A549 (cell line): ENCODE measurements at regions not wholly inside any gene's neighbourhood (a gene's known extent, or its start where the extent isn't known, plus 50 kb on each side); places are given as distances from the start of the nearest gene placed in this dataset.

Experiments used
- ATAC-seq, 2 experiments: fragments of 200-7000 bp in 1 of 2; fragments of >200 bp in 1 of 2; cut with Nextera tagmentation in 1 of 2; cut with Tn5 transposase in 1 of 2; 3 replicates each; pipeline versions ENCODE4 v1.8.0 to v1.9.1; 2018 to 2020; ENCODE audit warnings: mild to moderate bottlenecking in 1 of 2, moderate library complexity in 1 of 2
- CTCF ChIA-PET: fragments of 300-600 bp; sonication (Branson Sonifier 250); formaldehyde crosslinking; extraction: SDS; loops from one replicate; lab custom pipeline; 2021; ENCODE audit warnings: antibody characterized with exemption, inconsistent platforms; lab: Yijun Ruan, JAX
- POLR2A ChIA-PET: fragments of 350-600 bp; formaldehyde crosslinking; extraction: SDS; loops from one replicate; lab custom pipeline; 2021; ENCODE audit warnings: antibody characterized with exemption, inconsistent platforms; lab: Yijun Ruan, JAX
- DNase-seq, 2 experiments: peaks; one replicate each; pipeline versions ENCODE4 v3.0.0 to v3.0.0-alpha.2; 2011 to 2016; ENCODE audit warnings: low read depth in 1 of 2, low spot score in 1 of 2
- FAIRE-seq: peaks from 2 replicates; lab custom pipeline; 2011; peaks lifted over from hg19 to GRCh38; lab: Jason Lieb, UNC
- H3K27ac ChIP-seq, 2 experiments: fragments of >200 bp; sonication (Bioruptor Twin); formaldehyde crosslinking; 3 replicates each; pipeline ENCODE4 v1.5.1; 2016 to 2017
- H3K4me1 ChIP-seq: fragments of >200 bp; sonication (Bioruptor Twin); formaldehyde crosslinking; 3 replicates; pipeline ENCODE4 v1.6.1; 2016
- H3K4me2 ChIP-seq: fragments of >200 bp; sonication (Bioruptor Twin); formaldehyde crosslinking; 3 replicates; pipeline ENCODE4 v1.6.1; 2016
- H3K4me3 ChIP-seq: fragments of >200 bp; sonication (Bioruptor Twin); formaldehyde crosslinking; 3 replicates; pipeline ENCODE4 v1.5.1; 2016
- H3K9me3 ChIP-seq: fragments of >200 bp; sonication (Bioruptor Twin); formaldehyde crosslinking; 3 replicates; pipeline ENCODE4 v1.6.1; 2016
- ATOH8 ChIP-seq: fragments of 250-450 bp; sonication (Bioruptor Pico); IDR thresholded peaks from 2 replicates; pipeline ENCODE4 v1.5.0; 2020; ENCODE audit warnings: low read depth, mild to moderate bottlenecking, moderate library complexity
- CEBPB ChIP-seq, 2 experiments: fragments of >200 bp in 1 of 2; sonication (Bioruptor Twin) in 1 of 2; formaldehyde crosslinking in 1 of 2; IDR thresholded peaks; 2 replicates each; pipeline ENCODE4 v1.6.1; 2012 to 2016
- CHD4 ChIP-seq: fragments of 200-600 bp; sonication (generic); IDR thresholded peaks from 2 replicates; pipeline ENCODE4 v1.6.1; 2016; ENCODE audit warnings: antibody characterized with exemption, mild to moderate bottlenecking, borderline replicate concordance
- CTCF ChIP-seq: fragments of >200 bp; sonication (Bioruptor Twin); formaldehyde crosslinking; IDR thresholded peaks from 3 replicates; pipeline ENCODE4 v1.5.1; 2016
- EHF ChIP-seq: fragments of 250-450 bp; sonication (Bioruptor Pico); IDR thresholded peaks from 2 replicates; pipeline ENCODE4 v1.5.0; 2020; ENCODE audit warnings: mild to moderate bottlenecking
- EP300 ChIP-seq, 2 experiments: fragments of >200 bp; sonication (Bioruptor Twin); formaldehyde crosslinking; IDR thresholded peaks; 2 replicates in 1 of 2; 3 replicates in 1 of 2; pipeline ENCODE4 v1.6.1; 2016 to 2017
- FOSB ChIP-seq: fragments of 250-450 bp; sonication (Bioruptor Pico); IDR thresholded peaks from 2 replicates; pipeline ENCODE4 v1.5.0; 2020; ENCODE audit warnings: mild to moderate bottlenecking, moderate library complexity
- FOSL2 ChIP-seq, 2 experiments: fragments of 450-650 bp in 1 of 2; fragments of >200 bp in 1 of 2; sonication (Bioruptor Twin) in 1 of 2; formaldehyde crosslinking; IDR thresholded peaks; 2 replicates each; pipeline versions ENCODE4 v1.5.0 to v1.6.1; 2016 to 2020; ENCODE audit warnings: mild to moderate bottlenecking in 1 of 2, moderate library complexity in 1 of 2
- FOXS1 ChIP-seq: fragments of 250-450 bp; sonication (Bioruptor Pico); IDR thresholded peaks from 2 replicates; pipeline ENCODE4 v1.5.0; 2020; ENCODE audit warnings: mild to moderate bottlenecking, moderate library complexity
- GATA3 ChIP-seq: IDR thresholded peaks from 2 replicates; pipeline ENCODE4 v1.6.1; 2012; ENCODE audit warnings: borderline replicate concordance
- HDAC2 ChIP-seq: fragments of 200-600 bp; sonication (generic); IDR thresholded peaks from 2 replicates; pipeline ENCODE4 v1.6.1; 2016
- HES2 ChIP-seq: fragments of >200 bp; sonication (Bioruptor Twin); formaldehyde crosslinking; IDR thresholded peaks from 2 replicates; pipeline ENCODE4 v1.6.1; 2016
- HEYL ChIP-seq: fragments of 250-450 bp; sonication (Bioruptor Pico); IDR thresholded peaks from 2 replicates; pipeline ENCODE4 v1.8.0; 2021; ENCODE audit warnings: mild to moderate bottlenecking, moderate library complexity
- HMGXB4 ChIP-seq: fragments of 250-450 bp; sonication (Bioruptor Pico); IDR thresholded peaks from 2 replicates; pipeline ENCODE4 v1.5.0; 2021; ENCODE audit warnings: mild to moderate bottlenecking, moderate library complexity, borderline replicate concordance
- HOXB13 ChIP-seq: fragments of 250-450 bp; sonication (Bioruptor Pico); IDR thresholded peaks from 2 replicates; pipeline ENCODE4 v1.5.0; 2020; ENCODE audit warnings: low read depth, mild to moderate bottlenecking, moderate library complexity
- KDM5A ChIP-seq: fragments of 200-600 bp; sonication (generic); IDR thresholded peaks from 2 replicates; pipeline ENCODE4 v1.6.1; 2016; ENCODE audit warnings: antibody characterized with exemption, mild to moderate bottlenecking
- MAZ ChIP-seq: fragments of 150-350 bp; IDR thresholded peaks from 2 replicates; pipeline ENCODE4 v1.6.1; 2014; ENCODE audit warnings: antibody characterized with exemption, low read depth, low read length, borderline replicate concordance
- MYC ChIP-seq: IDR thresholded peaks from 2 replicates; pipeline ENCODE4 v1.6.1; 2012; ENCODE audit warnings: mild to moderate bottlenecking, inconsistent platforms, low read length, improper control_type of control experiment, borderline replicate concordance
- NPAS2 ChIP-seq: fragments of 250-450 bp; sonication (Bioruptor Pico); IDR thresholded peaks from 2 replicates; pipeline ENCODE4 v1.8.0; 2022; ENCODE audit warnings: mild to moderate bottlenecking, moderate library complexity, borderline replicate concordance
- RAD21 ChIP-seq, 2 experiments: fragments of >200 bp in 1 of 2; sonication (Bioruptor Twin) in 1 of 2; formaldehyde crosslinking in 1 of 2; IDR thresholded peaks in 1 of 2; conservative IDR thresholded peaks in 1 of 2; 2 replicates in 1 of 2; 3 replicates in 1 of 2; pipeline ENCODE4 v1.6.1; 2012 to 2018; ENCODE audit warnings: inconsistent platforms in 1 of 2
- RCOR1 ChIP-seq: fragments of 150-350 bp; IDR thresholded peaks from 2 replicates; pipeline ENCODE4 v1.6.1; 2014; ENCODE audit warnings: antibody characterized with exemption, low read length, low read depth
- RNF2 ChIP-seq: fragments of 200-600 bp; sonication (generic); IDR thresholded peaks from 2 replicates; pipeline ENCODE4 v1.6.1; 2016; ENCODE audit warnings: low read depth, mild to moderate bottlenecking, antibody characterized with exemption, moderate library complexity, borderline replicate concordance
- TFCP2L1 ChIP-seq: fragments of 250-450 bp; sonication (Bioruptor Pico); IDR thresholded peaks from 2 replicates; pipeline ENCODE4 v1.5.0; 2021; ENCODE audit warnings: mild to moderate bottlenecking
- ZNF302 ChIP-seq: fragments of 250-450 bp; sonication (Bioruptor Pico); IDR thresholded peaks from 2 replicates; pipeline ENCODE4 v1.9.0; 2021; ENCODE audit warnings: inconsistent platforms, mild to moderate bottlenecking, moderate library complexity
- ZSCAN20 ChIP-seq: fragments of 250-450 bp; sonication (Bioruptor Pico); IDR thresholded peaks from 2 replicates; pipeline ENCODE4 v1.8.0; 2022; ENCODE audit warnings: mild to moderate bottlenecking, moderate library complexity
- WGBS: methylation state at CpG from one replicate; pipeline ENCODE4 v1.1.6; 2017; ENCODE audit errors: missing lambda C conversion rate; 5-methylcytosine and 5-hydroxymethylcytosine counted together

GRCh38 chr12:68429696-68430095, 97.5 kb upstream of the MDM1 start:
- POLR2A ChIA-PET, result no interaction called here
- no peak for FAIRE-seq
- TF ChIP-seq CEBPB (IDR thresholded peaks at IDR 0.05), result no peak
- no peak for TF ChIP-seq HEYL (CRISPR knock-in tag)
- no peak for TF ChIP-seq MAZ
- TF ChIP-seq RAD21 (conservative IDR thresholded peaks at IDR 0.05 in 1 of 2, IDR thresholded peaks at IDR 0.05 in 1 of 2), result no peak
- TF ChIP-seq HDAC2, result no peak
- TF ChIP-seq CTCF, result no peak
- TF ChIP-seq HES2, result no peak
- TF ChIP-seq CHD4, result no peak
- TF ChIP-seq HMGXB4 (CRISPR knock-in tag), result no peak
- TF ChIP-seq EP300 (IDR thresholded peaks at IDR 0.05), result no peak
- no peak for TF ChIP-seq RNF2
- TF ChIP-seq HOXB13 (CRISPR knock-in tag), result no peak
- TF ChIP-seq RCOR1, result no peak

GRCh38 chr12:68431786-68432185, 99.6 kb upstream of the MDM1 start:
- ATAC-seq (no peak), FAIRE-seq (no peak), DNase-seq (no peak)
- Histone ChIP-seq H3K4me1 (no peaks in the 10 kb centered on the region), H3K9me3 (peaks cover 8% of the 10 kb centered on the region; the same call in 1 of the 3 replicates), H3K4me3 (no peak overlapping the region), H3K27ac (no peak overlapping the region), H3K4me2 (no peak overlapping the region)
- ChIA-PET POLR2A (no interaction called here), CTCF (interaction anchor here (0.6 kb wide), 1 partner anchor 486 kb away, joined by 4 read pairs; no protein-coding TSS in a partner anchor)
- 60% methylated on average over 6 of the region's 6 CpGs for WGBS
- TF ChIP-seq MYC, result no peak
- TF ChIP-seq HES2, result no peak

More at GRCh38 chr12:68429696-68430095, 97.5 kb upstream of the MDM1 start:
- H3K4me2 ChIP-seq, result no peak overlapping the region
- no peaks in the 10 kb centered on the region for H3K4me1 ChIP-seq
- H3K27ac ChIP-seq, result no peak overlapping the region
- DNase-seq, result no peak
- H3K4me3 ChIP-seq, result no peak overlapping the region
- no peak for ATAC-seq
- H3K9me3 ChIP-seq, result peaks cover under 1% of the 10 kb centered on the region; the same call in 1 of the 3 replicates
- CTCF ChIA-PET, result no interaction called here
- WGBS, result 56% methylated on average over 4 of the region's 4 CpGs

GRCh38 chr12:68432622-68433021, 100.5 kb upstream of the MDM1 start:
- TF ChIP-seq ZNF302 (CRISPR knock-in tag) (no peak), KDM5A (no peak), EHF (CRISPR knock-in tag) (no peak), TFCP2L1 (no peak), GATA3 (no peak), FOXS1 (no peak), NPAS2 (CRISPR knock-in tag) (no peak), FOSL2 (IDR thresholded peaks at IDR 0.05) (no peak), FOSL2 (CRISPR knock-in tag; IDR thresholded peaks at IDR 0.05) (no peak), ZSCAN20 (no peak), HEYL (CRISPR knock-in tag) (no peak), RCOR1 (no peak), FOSB (CRISPR knock-in tag) (no peak), HES2 (no peak), HDAC2 (no peak), ATOH8 (CRISPR knock-in tag) (no peak)
- Histone ChIP-seq H3K4me2 (no peak overlapping the region), H3K9me3 (peaks cover 8% of the 10 kb centered on the region; the same call in 1 of the 3 replicates), H3K4me1 (no peaks in the 10 kb centered on the region), H3K27ac (no peak overlapping the region), H3K4me3 (no peak overlapping the region)
- CTCF ChIA-PET, result no interaction called here
- POLR2A ChIA-PET, result no interaction called here
- DNase-seq (no peak), FAIRE-seq (no peak), ATAC-seq (no peak)
